ENCODE measurements at regions not wholly inside any gene's neighbourhood (a gene's known extent, or its start where the extent isn't known, plus 50 kb on each side); places are given as distances from the start of the nearest gene placed in this dataset.

- H3K36me3 ChIP-seq (ENCODE audit: control insufficient read depth in 2 of 2, insufficient read depth in 2 of 2, low read length in 1 of 2), result no peaks in the 10 kb centered on the region
- H3K27ac ChIP-seq (ENCODE audit: low read depth in 2 of 2, low read length in 1 of 2), result no peak overlapping the region
- no peaks in the 10 kb centered on the region for H3K9me3 ChIP-seq (ENCODE audit: control insufficient read depth in 2 of 2, insufficient read depth in 1 of 2, low read depth in 1 of 2, low read length in 1 of 2)
- H3K27me3 ChIP-seq (ENCODE audit: control insufficient read depth in 1 of 2, insufficient read depth in 2 of 2, low read length in 2 of 2), result no peaks in the 10 kb centered on the region
- no peak overlapping the region for H3K4me3 ChIP-seq (ENCODE audit: low read depth in 1 of 2, low read length in 2 of 2)
- WGBS, 2 donors, result 50 to 63% methylated on average over 3 of the region's 3 CpGs
- H3K4me1 ChIP-seq (ENCODE audit: control insufficient read depth in 2 of 2, insufficient read depth in 2 of 2, low read length in 1 of 2), result no peaks in the 10 kb centered on the region
These were observed 286.4 kb upstream of the SP4 start for GRCh38 chr7:21141476-21141875.

- H3K27ac ChIP-seq (ENCODE audit: low read depth in 2 of 2, low read length in 1 of 2), result no peak overlapping the region
- no peaks in the 10 kb centered on the region for H3K27me3 ChIP-seq (ENCODE audit: control insufficient read depth in 1 of 2, insufficient read depth in 2 of 2, low read length in 2 of 2)
- H3K4me1 ChIP-seq (ENCODE audit: control insufficient read depth in 2 of 2, insufficient read depth in 2 of 2, low read length in 1 of 2), result no peaks in the 10 kb centered on the region
- 81 to 83% methylated on average over 8 of the region's 8 CpGs for WGBS, 2 donors
- H3K9me3 ChIP-seq (ENCODE audit: control insufficient read depth in 2 of 2, insufficient read depth in 1 of 2, low read depth in 1 of 2, low read length in 1 of 2), result no peaks in the 10 kb centered on the region
- no peak overlapping the region for H3K4me3 ChIP-seq (ENCODE audit: low read depth in 1 of 2, low read length in 2 of 2)
- no peaks in the 10 kb centered on the region for H3K36me3 ChIP-seq (ENCODE audit: control insufficient read depth in 2 of 2, insufficient read depth in 2 of 2, low read length in 1 of 2)
These were observed 285.8 kb upstream of the SP4 start for GRCh38 chr7:21142081-21142480.

GRCh38 chr7:21146642-21147423 lies 281.1 kb upstream of the SP4 start:
- H3K27ac ChIP-seq (ENCODE audit: low read depth in 2 of 2, low read length in 1 of 2), result no peak overlapping the region
- WGBS, 2 donors, result 71 to 75% methylated on average over 14 of the region's 14 CpGs
- no peaks in the 10 kb centered on the region for H3K27me3 ChIP-seq (ENCODE audit: control insufficient read depth in 1 of 2, insufficient read depth in 2 of 2, low read length in 2 of 2)
- H3K9me3 ChIP-seq (ENCODE audit: control insufficient read depth in 2 of 2, insufficient read depth in 1 of 2, low read depth in 1 of 2, low read length in 1 of 2), result no peaks in the 10 kb centered on the region
- H3K4me1 ChIP-seq (ENCODE audit: control insufficient read depth in 2 of 2, insufficient read depth in 2 of 2, low read length in 1 of 2), result no peaks in the 10 kb centered on the region
- H3K36me3 ChIP-seq (ENCODE audit: control insufficient read depth in 2 of 2, insufficient read depth in 2 of 2, low read length in 1 of 2), result no peaks in the 10 kb centered on the region
- H3K4me3 ChIP-seq (ENCODE audit: low read depth in 1 of 2, low read length in 2 of 2), result no peak overlapping the region

GRCh38 chr7:21149809-21150208 lies 278.1 kb upstream of the SP4 start:
- no peak overlapping the region for H3K27ac ChIP-seq (ENCODE audit: low read depth in 2 of 2, low read length in 1 of 2)
- 73 to 83% methylated on average over 3 of the region's 3 CpGs for WGBS, 2 donors
- H3K36me3 ChIP-seq (ENCODE audit: control insufficient read depth in 2 of 2, insufficient read depth in 2 of 2, low read length in 1 of 2), result no peaks in the 10 kb centered on the region
- no peaks in the 10 kb centered on the region for H3K27me3 ChIP-seq (ENCODE audit: control insufficient read depth in 1 of 2, insufficient read depth in 2 of 2, low read length in 2 of 2)
- no peaks in the 10 kb centered on the region for H3K9me3 ChIP-seq (ENCODE audit: control insufficient read depth in 2 of 2, insufficient read depth in 1 of 2, low read depth in 1 of 2, low read length in 1 of 2)
- H3K4me1 ChIP-seq (ENCODE audit: control insufficient read depth in 2 of 2, insufficient read depth in 2 of 2, low read length in 1 of 2), result no peaks in the 10 kb centered on the region
- no peak overlapping the region for H3K4me3 ChIP-seq (ENCODE audit: low read depth in 1 of 2, low read length in 2 of 2)

- Histone ChIP-seq H3K9me3 (ENCODE audit: control insufficient read depth in 2 of 2, insufficient read depth in 1 of 2, low read depth in 1 of 2, low read length in 1 of 2) (no peaks in the 10 kb centered on the region), H3K27me3 (ENCODE audit: control insufficient read depth in 1 of 2, insufficient read depth in 2 of 2, low read length in 2 of 2) (no peaks in the 10 kb centered on the region), H3K27ac (ENCODE audit: low read depth in 2 of 2, low read length in 1 of 2) (no peak overlapping the region), H3K4me1 (ENCODE audit: control insufficient read depth in 2 of 2, insufficient read depth in 2 of 2, low read length in 1 of 2) (no peaks in the 10 kb centered on the region), H3K36me3 (ENCODE audit: control insufficient read depth in 2 of 2, insufficient read depth in 2 of 2, low read length in 1 of 2) (no peaks in the 10 kb centered on the region), H3K4me3 (ENCODE audit: low read depth in 1 of 2, low read length in 2 of 2) (no peak overlapping the region)
- 62 to 63% methylated on average over 2 of the region's 2 CpGs for WGBS, 2 donors
These were observed 273.3 kb upstream of the SP4 start for GRCh38 chr7:21154614-21155013.

- WGBS, 2 donors, result 85 to 88% methylated on average over 1 of the region's 1 CpG
- Histone ChIP-seq H3K27me3 (ENCODE audit: control insufficient read depth in 1 of 2, insufficient read depth in 2 of 2, low read length in 2 of 2) (no peaks in the 10 kb centered on the region), H3K4me3 (ENCODE audit: low read depth in 1 of 2, low read length in 2 of 2) (no peak overlapping the region), H3K9me3 (ENCODE audit: control insufficient read depth in 2 of 2, insufficient read depth in 1 of 2, low read depth in 1 of 2, low read length in 1 of 2) (no peaks in the 10 kb centered on the region), H3K27ac (ENCODE audit: low read depth in 2 of 2, low read length in 1 of 2) (no peak overlapping the region), H3K36me3 (ENCODE audit: control insufficient read depth in 2 of 2, insufficient read depth in 2 of 2, low read length in 1 of 2) (no peaks in the 10 kb centered on the region), H3K4me1 (ENCODE audit: control insufficient read depth in 2 of 2, insufficient read depth in 2 of 2, low read length in 1 of 2) (no peaks in the 10 kb centered on the region)
These were observed 268.4 kb upstream of the SP4 start for GRCh38 chr7:21159506-21159905.

- H3K4me3 ChIP-seq (ENCODE audit: low read depth in 1 of 2, low read length in 2 of 2), result no peak overlapping the region
- peaks cover 0 to 2% of the 10 kb centered on the region in 2 donors for H3K9me3 ChIP-seq (ENCODE audit: control insufficient read depth in 2 of 2, insufficient read depth in 1 of 2, low read depth in 1 of 2, low read length in 1 of 2)
- no peaks in the 10 kb centered on the region for H3K36me3 ChIP-seq (ENCODE audit: control insufficient read depth in 2 of 2, insufficient read depth in 2 of 2, low read length in 1 of 2)
- no peaks in the 10 kb centered on the region for H3K27me3 ChIP-seq (ENCODE audit: control insufficient read depth in 1 of 2, insufficient read depth in 2 of 2, low read length in 2 of 2)
- 76 to 81% methylated on average over 5 of the region's 5 CpGs for WGBS, 2 donors
- no peak overlapping the region for H3K27ac ChIP-seq (ENCODE audit: low read depth in 2 of 2, low read length in 1 of 2)
- H3K4me1 ChIP-seq (ENCODE audit: control insufficient read depth in 2 of 2, insufficient read depth in 2 of 2, low read length in 1 of 2), result no peaks in the 10 kb centered on the region
These were observed 267.5 kb upstream of the SP4 start for GRCh38 chr7:21160401-21160800.

- no peaks in the 10 kb centered on the region for H3K4me1 ChIP-seq (ENCODE audit: control insufficient read depth in 2 of 2, insufficient read depth in 2 of 2, low read length in 1 of 2)
- peaks cover 0 to 2% of the 10 kb centered on the region in 2 donors for H3K9me3 ChIP-seq (ENCODE audit: control insufficient read depth in 2 of 2, insufficient read depth in 1 of 2, low read depth in 1 of 2, low read length in 1 of 2)
- H3K4me3 ChIP-seq (ENCODE audit: low read depth in 1 of 2, low read length in 2 of 2), result no peak overlapping the region
- no peaks in the 10 kb centered on the region for H3K36me3 ChIP-seq (ENCODE audit: control insufficient read depth in 2 of 2, insufficient read depth in 2 of 2, low read length in 1 of 2)
- 79 to 83% methylated on average over 2 of the region's 2 CpGs for WGBS, 2 donors
- H3K27ac ChIP-seq (ENCODE audit: low read depth in 2 of 2, low read length in 1 of 2), result no peak overlapping the region
- H3K27me3 ChIP-seq (ENCODE audit: control insufficient read depth in 1 of 2, insufficient read depth in 2 of 2, low read length in 2 of 2), result peaks cover 0 to 4% of the 10 kb centered on the region in 2 donors
These were observed 259.9 kb upstream of the SP4 start for GRCh38 chr7:21167942-21168341.

- Histone ChIP-seq H3K9me3 (ENCODE audit: control insufficient read depth in 2 of 2, insufficient read depth in 1 of 2, low read depth in 1 of 2, low read length in 1 of 2) (no peaks in the 10 kb centered on the region), H3K36me3 (ENCODE audit: control insufficient read depth in 2 of 2, insufficient read depth in 2 of 2, low read length in 1 of 2) (no peaks in the 10 kb centered on the region), H3K4me3 (ENCODE audit: low read depth in 1 of 2, low read length in 2 of 2) (no peak overlapping the region), H3K27ac (ENCODE audit: low read depth in 2 of 2, low read length in 1 of 2) (no peak overlapping the region), H3K4me1 (ENCODE audit: control insufficient read depth in 2 of 2, insufficient read depth in 2 of 2, low read length in 1 of 2) (no peaks in the 10 kb centered on the region), H3K27me3 (ENCODE audit: control insufficient read depth in 1 of 2, insufficient read depth in 2 of 2, low read length in 2 of 2) (peaks cover 0 to 4% of the 10 kb centered on the region in 2 donors)
- WGBS, 2 donors, result 28 to 30% methylated on average over 30 of the region's 30 CpGs
These were observed 258.0 kb upstream of the SP4 start for GRCh38 chr7:21169667-21170580.
